IPS-15b (cell line): ENCODE measurements at regions not wholly inside any gene's neighbourhood (a gene's known extent, or its start where the extent isn't known, plus 50 kb on each side); places are given as distances from the start of the nearest gene placed in this dataset.
"Not testable (repeated sequence)": the region's sequence is repeated elsewhere in the genome, so short reads cannot be mapped to it uniquely, and the experiment has no call there.

Experiments used
- H3K27me3 ChIP-seq: one replicate; pipeline ENCODE4 v1.6.1; 2013; ENCODE audit warnings: low read length; ENCODE audit not compliant: control insufficient read depth, insufficient read depth
- H3K36me3 ChIP-seq: one replicate; pipeline ENCODE4 v1.6.1; 2013; ENCODE audit warnings: low read length; ENCODE audit not compliant: control insufficient read depth, insufficient read depth
- H3K4me1 ChIP-seq: one replicate; pipeline ENCODE4 v1.6.1; 2013; ENCODE audit warnings: mild to moderate bottlenecking, low read length; ENCODE audit not compliant: control insufficient read depth, insufficient read depth
- H3K4me3 ChIP-seq: one replicate; pipeline ENCODE4 v1.5.1; 2013; ENCODE audit warnings: low read depth, low read length
- H3K9ac ChIP-seq: one replicate; pipeline ENCODE4 v1.6.1; 2013; ENCODE audit warnings: low read depth, mild to moderate bottlenecking, low read length
- H3K9me3 ChIP-seq: one replicate; pipeline ENCODE4 v1.6.1; 2013; ENCODE audit warnings: mild to moderate bottlenecking, low read length; ENCODE audit not compliant: control insufficient read depth, insufficient read depth

DNA sequence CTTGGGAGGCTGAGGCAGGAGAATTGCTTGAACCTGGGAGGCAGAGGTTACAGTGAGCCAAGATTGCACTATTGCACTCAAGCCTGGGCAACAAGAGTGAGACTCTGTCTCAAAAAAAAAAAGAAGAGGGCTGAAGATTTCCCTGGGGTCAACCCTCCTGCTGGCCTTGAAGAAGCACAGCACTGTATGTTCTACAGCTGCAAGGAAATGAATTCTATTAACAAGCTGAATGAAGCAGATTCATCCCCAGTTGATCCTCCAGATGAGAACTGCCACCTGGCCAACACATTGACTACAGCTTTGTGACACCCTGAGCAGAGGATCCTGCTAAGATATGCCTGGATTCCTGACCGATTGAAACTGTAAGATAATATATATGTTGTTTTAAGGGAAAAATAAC lies 129.5 kb downstream of the ADSS2 start:
- no peaks in the 10 kb centered on the region for H3K36me3 ChIP-seq

DNA sequence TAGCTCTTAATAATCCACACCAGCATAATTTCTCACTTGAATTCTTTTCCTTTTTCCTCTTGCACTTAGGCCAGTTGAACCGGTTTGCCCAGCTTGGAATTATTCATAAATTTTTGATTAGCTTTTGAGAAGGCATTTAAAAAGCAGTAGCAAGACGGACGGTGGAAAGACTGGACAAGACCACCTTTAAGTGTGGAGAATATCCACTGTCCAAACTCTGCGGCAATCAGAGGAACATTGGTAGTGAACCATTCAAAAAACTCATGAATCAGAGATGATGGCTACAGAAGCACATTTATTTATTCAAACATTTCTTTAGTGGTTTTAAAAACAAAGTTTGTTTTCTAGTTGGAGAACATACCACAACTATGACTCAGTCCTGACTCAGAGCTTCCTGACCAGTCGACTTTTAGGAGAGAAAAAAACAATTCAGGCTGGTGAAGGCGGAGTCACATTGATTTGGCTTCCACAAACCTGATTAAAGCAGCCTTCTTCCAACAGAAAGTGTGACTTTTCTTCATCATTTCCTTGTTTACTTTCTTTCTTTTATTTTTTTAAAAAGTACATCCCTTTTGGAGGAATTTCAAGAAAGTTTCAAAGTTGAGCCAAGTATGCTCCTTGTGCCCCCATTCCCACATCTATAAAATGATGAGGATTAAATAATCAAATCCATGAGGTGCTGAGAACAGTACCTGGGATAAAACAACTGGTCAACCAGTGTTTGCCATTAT lies 128.8 kb downstream of the ADSS2 start:
- H3K36me3 ChIP-seq = no peaks in the 10 kb centered on the region
- H3K4me3 ChIP-seq = no peak overlapping the region
- no peaks in the 10 kb centered on the region for H3K9me3 ChIP-seq
- no peaks in the 10 kb centered on the region for H3K27me3 ChIP-seq
- H3K4me1 ChIP-seq = peaks cover 4% of the 10 kb centered on the region
- H3K9ac ChIP-seq = no peak overlapping the region

More for the DNA sequence above, 129.5 kb downstream of the ADSS2 start:
- no peak overlapping the region for H3K4me3 ChIP-seq
- H3K9me3 ChIP-seq = no peaks in the 10 kb centered on the region
- no peak overlapping the region for H3K9ac ChIP-seq
- no peaks in the 10 kb centered on the region for H3K27me3 ChIP-seq
- peaks cover 4% of the 10 kb centered on the region for H3K4me1 ChIP-seq

DNA sequence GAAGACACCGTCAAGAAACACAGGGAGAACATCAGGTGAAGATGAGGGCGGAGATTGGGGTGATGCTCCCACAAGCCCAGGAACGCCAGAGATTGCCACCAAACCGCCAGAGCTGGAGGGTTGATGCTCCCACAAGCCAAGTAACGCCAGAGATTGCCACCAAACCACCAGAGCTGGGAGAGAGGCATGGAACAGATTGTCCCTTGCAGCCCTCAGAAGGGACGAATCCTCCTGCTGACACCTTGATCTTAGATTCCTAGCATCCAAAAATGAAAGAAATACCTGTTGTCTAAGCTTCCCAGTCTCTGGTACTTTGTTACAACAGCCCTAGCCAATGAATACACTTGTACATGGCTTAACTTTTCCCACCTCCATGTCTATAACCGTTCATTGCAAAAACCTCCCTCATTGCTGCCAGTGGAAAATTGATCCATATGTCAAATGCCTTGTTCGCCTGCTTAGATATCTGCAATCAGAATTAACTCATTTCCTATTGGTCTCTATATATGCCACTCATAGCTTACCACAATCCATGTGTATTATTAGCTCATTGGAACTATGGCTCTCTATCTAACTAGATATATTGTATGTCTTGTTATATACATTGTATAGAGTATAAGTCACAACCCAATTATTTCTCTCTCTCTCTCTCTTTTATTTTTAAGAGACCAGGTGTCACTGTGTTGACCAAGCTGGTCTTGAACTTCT lies 127.4 kb downstream of the ADSS2 start:
- Histone ChIP-seq H3K4me1 (peaks cover 4% of the 10 kb centered on the region), H3K9ac (no peak overlapping the region), H3K9me3 (no peaks in the 10 kb centered on the region), H3K4me3 (no peak overlapping the region), H3K36me3 (no peaks in the 10 kb centered on the region), H3K27me3 (no peaks in the 10 kb centered on the region)

- Histone ChIP-seq H3K9me3 (no peaks in the 10 kb centered on the region), H3K4me3 (no peak overlapping the region), H3K27me3 (no peaks in the 10 kb centered on the region), H3K9ac (no peak overlapping the region), H3K4me1 (peaks cover 6% of the 10 kb centered on the region), H3K36me3 (no peaks in the 10 kb centered on the region)
These were observed 126.5 kb downstream of the ADSS2 start for GRCh38 chr1:244325056-244325758.

GRCh38 chr1:244326757-244327156 lies 125.0 kb downstream of the ADSS2 start:
- Histone ChIP-seq H3K9ac (no peak overlapping the region), H3K9me3 (no peaks in the 10 kb centered on the region), H3K4me3 (no peak overlapping the region), H3K4me1 (peaks cover 8% of the 10 kb centered on the region), H3K27me3 (no peaks in the 10 kb centered on the region), H3K36me3 (no peaks in the 10 kb centered on the region)

- Histone ChIP-seq H3K4me1 (peaks cover 8% of the 10 kb centered on the region), H3K4me3 (no peak overlapping the region), H3K9ac (no peak overlapping the region), H3K36me3 (no peaks in the 10 kb centered on the region), H3K9me3 (no peaks in the 10 kb centered on the region), H3K27me3 (no peaks in the 10 kb centered on the region)
These were observed 124.2 kb downstream of the ADSS2 start for GRCh38 chr1:244327533-244327932.

DNA sequence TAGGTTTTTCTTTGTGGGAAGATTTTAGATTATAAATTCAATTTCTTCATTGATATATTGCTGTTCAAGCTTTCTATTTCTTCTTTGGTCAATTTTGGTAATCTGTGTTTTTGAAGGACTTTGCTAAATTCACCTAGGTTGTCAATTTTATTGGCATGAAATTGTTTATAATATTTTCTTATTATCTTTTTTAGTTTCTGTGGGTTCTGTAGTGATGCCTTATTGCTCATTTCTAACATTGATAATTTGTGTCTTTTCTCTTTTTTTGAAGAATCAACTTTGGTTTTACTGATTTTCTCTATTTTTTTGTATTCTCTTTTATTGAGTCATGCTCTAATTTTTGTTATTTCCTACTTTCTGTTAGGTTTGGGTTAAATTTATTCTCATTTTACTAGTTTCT lies 123.2 kb downstream of the ADSS2 start:
- Histone ChIP-seq H3K9me3 (no peaks in the 10 kb centered on the region), H3K9ac (no peak overlapping the region), H3K27me3 (no peaks in the 10 kb centered on the region), H3K36me3 (no peaks in the 10 kb centered on the region), H3K4me1 (peaks cover 4% of the 10 kb centered on the region), H3K4me3 (no peak overlapping the region)

GRCh38 chr1:244329591-244330317 lies 122.0 kb downstream of the ADSS2 start:
- H3K36me3 ChIP-seq = no peaks in the 10 kb centered on the region
- no peaks in the 10 kb centered on the region for H3K27me3 ChIP-seq
- H3K4me1 ChIP-seq = peaks cover 4% of the 10 kb centered on the region
- H3K9ac ChIP-seq = no peak overlapping the region
- H3K4me3 ChIP-seq = no peak overlapping the region
- no peaks in the 10 kb centered on the region for H3K9me3 ChIP-seq

- Histone ChIP-seq H3K27me3 (no peaks in the 10 kb centered on the region), H3K4me3 (no peak overlapping the region), H3K36me3 (no peaks in the 10 kb centered on the region), H3K9me3 (no peaks in the 10 kb centered on the region), H3K9ac (no peak overlapping the region), H3K4me1 (peaks cover 4% of the 10 kb centered on the region)
These were observed 121.4 kb downstream of the ADSS2 start for GRCh38 chr1:244330318-244330625.

DNA sequence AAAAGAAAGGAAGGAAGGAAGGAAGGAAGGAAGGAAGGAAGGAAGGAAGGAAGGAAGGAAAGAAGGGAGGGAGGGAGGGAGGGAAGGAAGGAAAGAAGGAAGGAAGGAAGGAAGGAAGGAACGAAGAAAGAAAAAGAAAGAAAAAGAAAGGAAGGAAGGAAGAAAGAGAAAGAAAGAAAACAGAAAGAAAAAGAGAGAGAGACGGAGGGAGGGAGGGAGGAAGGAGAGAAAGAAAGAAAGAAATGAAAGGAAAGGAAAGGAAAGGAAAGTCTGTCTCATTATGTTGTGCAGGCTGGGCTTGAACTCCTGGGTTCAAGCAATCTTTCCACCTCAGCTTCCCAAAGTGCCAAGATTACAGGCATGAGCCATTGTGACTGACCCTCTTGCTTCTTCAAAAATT lies 118.9 kb downstream of the ADSS2 start:
- not testable (repeated sequence) for H3K4me1 ChIP-seq, H3K4me3 ChIP-seq, H3K9ac ChIP-seq, H3K36me3 ChIP-seq, H3K9me3 ChIP-seq, H3K27me3 ChIP-seq

DNA sequence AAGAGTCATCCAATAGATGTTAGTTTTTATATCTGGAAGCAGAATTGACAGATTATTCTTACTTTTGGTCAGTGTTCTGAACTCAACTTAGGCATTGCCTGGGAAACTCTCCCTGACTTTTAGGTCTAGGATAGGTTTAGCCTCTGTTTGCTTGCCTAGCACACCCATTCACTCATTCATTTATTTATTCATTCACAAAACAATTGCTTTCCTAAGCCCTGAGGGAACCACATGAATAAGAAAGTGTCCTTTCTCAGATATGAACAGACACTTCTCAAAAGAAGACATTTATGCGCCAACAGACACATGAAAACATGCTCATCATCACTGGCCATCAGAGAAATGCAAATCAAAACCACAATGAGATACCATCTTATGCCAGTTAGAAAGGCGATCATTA lies 117.4 kb downstream of the ADSS2 start:
- not testable (repeated sequence) for H3K27me3 ChIP-seq, H3K9ac ChIP-seq, H3K4me3 ChIP-seq, H3K4me1 ChIP-seq, H3K36me3 ChIP-seq, H3K9me3 ChIP-seq
